ENCODE measurements at regions not wholly inside any gene's neighbourhood (a gene's known extent, or its start where the extent isn't known, plus 50 kb on each side); places are given as distances from the start of the nearest gene placed in this dataset.

- DNase-seq (ENCODE audit: extremely low spot score), result no peak
- ChIA-PET POLR2A (no interaction called here), CTCF (no interaction called here)
Observed at GRCh38 chr16:8088820-8089338, 501.4 kb downstream of the TMEM114 start.

GRCh38 chr16:8087597-8088289 lies 502.6 kb downstream of the TMEM114 start:
- DNase-seq (ENCODE audit: extremely low spot score), result no peak
- CTCF ChIA-PET, result no interaction called here
- no peak for TF ChIP-seq CTCF (IDR thresholded peaks at IDR 0.05; ENCODE audit: control extremely low read depth, extremely low read depth, low read depth, missing control alignments)
- POLR2A ChIA-PET, result no interaction called here

More at GRCh38 chr16:8088820-8089338, 501.4 kb downstream of the TMEM114 start:
- no peak for TF ChIP-seq CTCF (IDR thresholded peaks at IDR 0.05; ENCODE audit: control extremely low read depth, extremely low read depth, low read depth, missing control alignments)

GRCh38 chr16:8087146-8087545 lies 503.2 kb downstream of the TMEM114 start:
- ChIA-PET CTCF (no interaction called here), POLR2A (no interaction called here)
- no peak for TF ChIP-seq CTCF (IDR thresholded peaks at IDR 0.05; ENCODE audit: control extremely low read depth, extremely low read depth, low read depth, missing control alignments)
- no peak for DNase-seq (ENCODE audit: extremely low spot score)

GRCh38 chr16:8084882-8085281 lies 505.4 kb downstream of the TMEM114 start:
- ChIA-PET POLR2A (no interaction called here), CTCF (no interaction called here)
- TF ChIP-seq CTCF (IDR thresholded peaks at IDR 0.05; ENCODE audit: control extremely low read depth, extremely low read depth, low read depth, missing control alignments), result no peak
- no peak for DNase-seq (ENCODE audit: extremely low spot score)

- POLR2A ChIA-PET, result no interaction called here
- DNase-seq (ENCODE audit: extremely low spot score), result no peak
- TF ChIP-seq CTCF (IDR thresholded peaks at IDR 0.05; ENCODE audit: control extremely low read depth, extremely low read depth, low read depth, missing control alignments), result no peak
- CTCF ChIA-PET, result no interaction called here
Observed at GRCh38 chr16:8084302-8084701, 506.0 kb downstream of the TMEM114 start.

GRCh38 chr16:8083560-8083959 lies 506.8 kb downstream of the TMEM114 start:
- ChIA-PET POLR2A (no interaction called here), CTCF (interaction anchor here (1.1 kb wide), 1 partner anchor 10 kb away, joined by 3 read pairs; no protein-coding TSS in a partner anchor)

More at GRCh38 chr16:8083560-8083959, 506.8 kb downstream of the TMEM114 start:
- no peak for TF ChIP-seq CTCF (IDR thresholded peaks at IDR 0.05; ENCODE audit: control extremely low read depth, extremely low read depth, low read depth, missing control alignments)
- no peak for DNase-seq (ENCODE audit: extremely low spot score)
